Suprapubic skin (tissue), 4 donors: ENCODE measurements at regions not wholly inside any gene's neighbourhood (a gene's known extent, or its start where the extent isn't known, plus 50 kb on each side); places are given as distances from the start of the nearest gene placed in this dataset.

Experiments used
- EP300 ChIP-seq: sonication (generic); formaldehyde crosslinking; IDR thresholded peaks from one replicate; pipeline ENCODE4 v1.6.1; 2017; ENCODE audit warnings: antibody characterized with exemption
- POLR2A ChIP-seq, 2 donors: fragments of 450-650 bp; IDR thresholded peaks; one replicate each; pipeline ENCODE4 v1.6.1; 2017; ENCODE audit warnings: antibody characterized with exemption in 2 of 2, mild to moderate bottlenecking in 2 of 2, moderate library complexity in 2 of 2
- POLR2AphosphoS5 ChIP-seq, 3 donors: sonication (generic); formaldehyde crosslinking; IDR thresholded peaks; one replicate each; pipeline ENCODE4 v1.6.1; 2017; ENCODE audit warnings: antibody characterized with exemption in 3 of 3
- TF ChIP-seq, protein P1 (sequence below), 2 donors: fragments of 200-600 bp in 1 of 2; fragments of 450-650 bp in 1 of 2; sonication (generic) in 1 of 2; IDR thresholded peaks; one replicate each; pipeline ENCODE4 v1.5.1; 2016 to 2019; ENCODE audit warnings: antibody characterized with exemption in 2 of 2, mild to moderate bottlenecking in 1 of 2, moderate library complexity in 1 of 2

DNA sequence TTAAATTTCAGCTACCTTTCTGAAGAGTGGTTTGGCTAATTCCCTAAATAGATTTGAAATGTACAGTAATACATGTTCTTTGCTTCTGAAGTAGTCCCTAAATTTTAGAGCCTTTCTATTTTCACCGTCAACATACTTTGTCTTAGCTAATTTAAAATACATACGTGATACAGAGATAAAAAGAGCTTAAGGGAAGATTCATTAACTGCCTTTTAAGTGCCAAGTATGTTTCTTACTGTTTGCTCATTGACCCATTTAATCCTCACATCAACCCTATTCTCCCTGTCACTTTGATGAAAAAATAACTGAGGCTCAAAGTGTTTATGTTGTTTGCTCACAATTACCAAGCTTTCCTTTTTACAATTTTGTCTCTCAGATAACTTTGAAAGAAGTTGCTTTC lies 118.6 kb upstream of the CDH7 start:
- TF ChIP-seq POLR2A (IDR thresholded peaks at IDR 0.05) (no peak), POLR2AphosphoS5 (IDR thresholded peaks at IDR 0.05) (no peak), EP300 (no peak)
- TF ChIP-seq, protein P1, sequence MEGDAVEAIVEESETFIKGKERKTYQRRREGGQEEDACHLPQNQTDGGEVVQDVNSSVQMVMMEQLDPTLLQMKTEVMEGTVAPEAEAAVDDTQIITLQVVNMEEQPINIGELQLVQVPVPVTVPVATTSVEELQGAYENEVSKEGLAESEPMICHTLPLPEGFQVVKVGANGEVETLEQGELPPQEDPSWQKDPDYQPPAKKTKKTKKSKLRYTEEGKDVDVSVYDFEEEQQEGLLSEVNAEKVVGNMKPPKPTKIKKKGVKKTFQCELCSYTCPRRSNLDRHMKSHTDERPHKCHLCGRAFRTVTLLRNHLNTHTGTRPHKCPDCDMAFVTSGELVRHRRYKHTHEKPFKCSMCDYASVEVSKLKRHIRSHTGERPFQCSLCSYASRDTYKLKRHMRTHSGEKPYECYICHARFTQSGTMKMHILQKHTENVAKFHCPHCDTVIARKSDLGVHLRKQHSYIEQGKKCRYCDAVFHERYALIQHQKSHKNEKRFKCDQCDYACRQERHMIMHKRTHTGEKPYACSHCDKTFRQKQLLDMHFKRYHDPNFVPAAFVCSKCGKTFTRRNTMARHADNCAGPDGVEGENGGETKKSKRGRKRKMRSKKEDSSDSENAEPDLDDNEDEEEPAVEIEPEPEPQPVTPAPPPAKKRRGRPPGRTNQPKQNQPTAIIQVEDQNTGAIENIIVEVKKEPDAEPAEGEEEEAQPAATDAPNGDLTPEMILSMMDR (IDR thresholded peaks at IDR 0.05): no peak
